Mesendoderm (in vitro differentiated cells): ENCODE measurements at regions not wholly inside any gene's neighbourhood (a gene's known extent, or its start where the extent isn't known, plus 50 kb on each side); places are given as distances from the start of the nearest gene placed in this dataset.
A peak's percentile ranks its signal among the peaks of the same experiment; 100 is the strongest.

Experiments used
- DNase-seq: peaks from one replicate; pipeline ENCODE4 v3.0.0; 2013
- H2AK5ac ChIP-seq: 2 replicates; pipeline ENCODE4 v1.6.1; 2013; ENCODE audit warnings: low read length, inconsistent platforms
- H2BK120ac ChIP-seq: 2 replicates; pipeline ENCODE4 v1.6.1; 2013; ENCODE audit warnings: low read depth, mild to moderate bottlenecking, low read length, moderate library complexity, mixed read lengths
- H2BK15ac ChIP-seq: replicated peaks from 2 replicates; pipeline ENCODE4 v1.6.1; 2013; ENCODE audit warnings: low read depth, mild to moderate bottlenecking, moderate library complexity
- H2BK5ac ChIP-seq: 2 replicates; pipeline ENCODE4 v1.6.1; 2013; ENCODE audit warnings: low read length, inconsistent platforms
- H3K18ac ChIP-seq: 2 replicates; pipeline ENCODE4 v1.6.1; 2013; ENCODE audit warnings: mild to moderate bottlenecking, low read length, mixed read lengths
- H3K23ac ChIP-seq: one replicate; pipeline ENCODE4 v1.6.1; 2013; ENCODE audit warnings: low read length
- H3K27ac ChIP-seq: 2 replicates; pipeline ENCODE4 v1.5.1; 2013; ENCODE audit warnings: low read depth, mild to moderate bottlenecking, inconsistent platforms, low read length, moderate library complexity
- H3K27me3 ChIP-seq: 2 replicates; pipeline ENCODE4 v1.6.1; 2013; ENCODE audit warnings: low read length, control low read depth, mild to moderate bottlenecking, inconsistent platforms; ENCODE audit not compliant: insufficient read depth, poor library complexity
- H3K36me3 ChIP-seq: 2 replicates; pipeline ENCODE4 v1.6.1; 2013; ENCODE audit warnings: low read length, inconsistent platforms; ENCODE audit not compliant: control insufficient read depth, insufficient read depth
- H3K4ac ChIP-seq: one replicate; pipeline ENCODE4 v1.6.1; 2013; ENCODE audit warnings: low read depth, mild to moderate bottlenecking, low read length, moderate library complexity
- H3K4me1 ChIP-seq: 2 replicates; pipeline ENCODE4 v1.6.1; 2013; ENCODE audit warnings: low read depth, low read length, inconsistent platforms; ENCODE audit not compliant: control insufficient read depth
- H3K4me2 ChIP-seq: 2 replicates; pipeline ENCODE4 v1.6.1; 2013; ENCODE audit warnings: low read length
- H3K4me3 ChIP-seq: 2 replicates; pipeline ENCODE4 v1.5.1; 2013; ENCODE audit warnings: mild to moderate bottlenecking, low read length
- H3K56ac ChIP-seq: one replicate; pipeline ENCODE4 v1.6.1; 2013; ENCODE audit warnings: low read length
- H3K79me1 ChIP-seq: 2 replicates; pipeline ENCODE4 v1.6.1; 2013; ENCODE audit warnings: low read length, inconsistent platforms
- H3K79me2 ChIP-seq: 2 replicates; pipeline ENCODE4 v1.6.1; 2013; ENCODE audit warnings: mild to moderate bottlenecking, low read length; ENCODE audit not compliant: control insufficient read depth, insufficient read depth
- H3K9ac ChIP-seq: 2 replicates; pipeline ENCODE4 v1.6.1; 2013; ENCODE audit warnings: low read length, inconsistent platforms
- H4K5ac ChIP-seq: one replicate; pipeline ENCODE4 v1.6.1; 2013; ENCODE audit warnings: low read length
- H4K8ac ChIP-seq: one replicate; pipeline ENCODE4 v1.6.1; 2013; ENCODE audit warnings: low read depth, mild to moderate bottlenecking, control low read depth, low read length, moderate library complexity
- WGBS: extraction: QIAGEN DNeasy Blood & Tissue Kit; methylation state at CpG from one replicate; pipeline ENCODE4 v1.1.7; 2013; ENCODE audit warnings: low lambda C conversion rate, missing lambda C conversion rate; ENCODE audit not compliant: insufficient coverage; ENCODE audit errors: extremely low coverage; 5-methylcytosine and 5-hydroxymethylcytosine counted together

DNA sequence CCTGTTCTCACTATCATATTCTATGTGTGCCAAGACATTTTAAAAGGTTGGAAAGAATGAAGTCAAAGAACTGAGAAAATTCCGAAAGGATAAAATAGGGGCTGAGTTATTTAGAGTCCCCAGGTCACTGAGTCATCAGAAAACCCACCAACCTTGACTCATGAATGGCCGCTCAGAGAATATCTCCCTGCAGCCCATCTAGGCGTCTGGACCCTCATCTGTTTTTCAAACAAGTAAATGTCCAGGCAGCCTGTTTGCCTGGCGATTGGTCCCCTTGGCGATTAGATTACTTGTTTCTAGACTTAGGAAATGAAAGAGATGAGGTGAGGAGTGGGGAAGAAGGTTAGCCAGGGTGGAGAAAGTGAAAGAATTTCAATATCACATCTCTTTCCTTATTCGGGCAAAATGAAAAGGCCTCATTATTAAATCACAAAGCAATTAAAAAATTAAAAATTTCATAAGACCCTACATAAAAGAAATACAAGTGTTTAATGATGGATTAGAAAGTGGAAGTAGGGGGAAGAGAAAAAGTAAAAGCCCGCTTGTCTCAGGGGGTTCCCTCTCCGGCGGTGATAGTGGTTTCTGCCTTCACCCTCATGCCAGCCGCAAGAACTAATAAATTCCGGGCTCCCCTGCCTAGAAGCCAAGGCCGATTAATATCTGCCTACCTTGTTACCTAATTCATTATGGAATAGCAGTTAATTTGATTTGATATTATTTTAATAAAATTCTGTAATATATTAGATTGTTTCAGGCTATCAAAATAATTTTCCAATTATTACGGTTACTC, 415.9 kb downstream of the BCL11B start:
- Histone ChIP-seq H3K27me3 (no peaks in the 10 kb centered on the region), H2BK120ac (no peak overlapping the region), H3K4me1 (peaks cover 3% of the 10 kb centered on the region), H3K9ac (no peak overlapping the region), H3K4me2 (no peak overlapping the region), H3K4me3 (no peak overlapping the region), H2BK5ac (no peak overlapping the region), H3K79me1 (no peaks in the 10 kb centered on the region), H2AK5ac (no peak overlapping the region), H3K79me2 (no peaks in the 10 kb centered on the region), H3K18ac (no peak overlapping the region), H2BK15ac (no peak overlapping the region), H3K36me3 (no peaks in the 10 kb centered on the region), H3K23ac (no peak overlapping the region), H3K27ac (no peak overlapping the region), H3K56ac (no peak overlapping the region), H4K8ac (no peak overlapping the region), H3K4ac (no peak overlapping the region), H4K5ac (no peak overlapping the region)
- DNase-seq: no peak
- no CpG with 5 or more reads among the region's 13 CpGs for WGBS

DNA sequence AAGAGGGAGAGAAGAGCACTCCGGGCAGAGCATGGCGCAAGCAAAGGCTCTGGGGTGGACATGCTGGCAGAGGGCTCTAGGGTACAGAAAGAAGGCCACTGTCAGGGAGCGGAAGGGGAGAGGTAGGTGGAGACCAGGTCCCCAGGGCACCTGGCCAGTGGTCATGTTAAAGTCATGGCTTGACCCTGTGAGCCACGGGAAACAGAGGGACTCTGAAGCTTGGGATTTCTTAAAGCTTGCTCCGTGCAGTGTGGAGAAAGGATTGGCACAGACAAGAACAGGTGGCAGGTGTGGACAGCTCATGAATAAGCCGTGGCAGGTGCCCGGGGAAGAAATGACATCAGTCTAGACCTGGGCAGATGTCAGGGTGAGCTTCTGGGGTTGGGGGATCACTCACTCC, 413.8 kb downstream of the BCL11B start:
- H3K27me3 ChIP-seq: no peaks in the 10 kb centered on the region
- H3K56ac ChIP-seq: no peak overlapping the region
- no peaks in the 10 kb centered on the region for H3K79me2 ChIP-seq
- H3K9ac ChIP-seq: no peak overlapping the region
- H3K18ac ChIP-seq: no peak overlapping the region
- WGBS: no CpG with 5 or more reads among the region's 7 CpGs
- no peaks in the 10 kb centered on the region for H3K79me1 ChIP-seq
- H3K4me3 ChIP-seq: no peak overlapping the region
- H2BK120ac ChIP-seq: no peak overlapping the region
- H3K23ac ChIP-seq: no peak overlapping the region
- no peak overlapping the region for H4K5ac ChIP-seq
- peaks cover 3% of the 10 kb centered on the region for H3K4me1 ChIP-seq
- H3K4ac ChIP-seq: no peak overlapping the region
- H3K36me3 ChIP-seq: no peaks in the 10 kb centered on the region
- H2AK5ac ChIP-seq: no peak overlapping the region
- DNase-seq: no peak
- H2BK15ac ChIP-seq: no peak overlapping the region
- H3K27ac ChIP-seq: no peak overlapping the region
- H2BK5ac ChIP-seq: no peak overlapping the region
- no peak overlapping the region for H4K8ac ChIP-seq
- no peak overlapping the region for H3K4me2 ChIP-seq

DNA sequence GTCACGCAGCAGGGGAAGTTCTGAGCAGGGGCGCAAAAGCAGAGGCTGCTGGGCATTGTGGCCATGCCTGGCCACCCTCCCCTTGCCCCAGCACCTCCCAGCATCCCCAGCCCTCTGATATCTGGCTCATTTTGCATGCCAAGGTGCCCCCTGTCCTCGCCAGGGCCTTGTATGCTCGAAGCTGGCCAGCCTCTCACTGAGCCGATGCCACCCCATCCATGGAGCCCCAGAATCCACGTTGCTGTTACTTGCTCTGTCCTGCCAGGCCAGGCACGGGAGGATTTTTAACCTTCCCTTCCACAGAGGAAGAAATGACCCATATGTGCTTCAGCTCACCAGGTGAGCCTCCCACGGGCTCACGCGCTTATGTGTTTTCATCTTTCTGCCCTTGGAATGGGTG, 413.4 kb downstream of the BCL11B start:
- Histone ChIP-seq H2BK5ac (no peak overlapping the region), H3K9ac (no peak overlapping the region), H4K5ac (no peak overlapping the region), H3K4me1 (peaks cover 3% of the 10 kb centered on the region), H3K23ac (no peak overlapping the region), H3K4me2 (no peak overlapping the region), H4K8ac (no peak overlapping the region), H2BK15ac (no peak overlapping the region), H3K79me1 (no peaks in the 10 kb centered on the region), H3K56ac (no peak overlapping the region), H3K4ac (no peak overlapping the region), H3K79me2 (no peaks in the 10 kb centered on the region), H3K18ac (no peak overlapping the region), H3K27me3 (no peaks in the 10 kb centered on the region), H3K36me3 (no peaks in the 10 kb centered on the region), H2AK5ac (no peak overlapping the region), H2BK120ac (no peak overlapping the region), H3K4me3 (no peak overlapping the region), H3K27ac (no peak overlapping the region)
- WGBS: no CpG with 5 or more reads among the region's 10 CpGs
- no peak for DNase-seq

DNA sequence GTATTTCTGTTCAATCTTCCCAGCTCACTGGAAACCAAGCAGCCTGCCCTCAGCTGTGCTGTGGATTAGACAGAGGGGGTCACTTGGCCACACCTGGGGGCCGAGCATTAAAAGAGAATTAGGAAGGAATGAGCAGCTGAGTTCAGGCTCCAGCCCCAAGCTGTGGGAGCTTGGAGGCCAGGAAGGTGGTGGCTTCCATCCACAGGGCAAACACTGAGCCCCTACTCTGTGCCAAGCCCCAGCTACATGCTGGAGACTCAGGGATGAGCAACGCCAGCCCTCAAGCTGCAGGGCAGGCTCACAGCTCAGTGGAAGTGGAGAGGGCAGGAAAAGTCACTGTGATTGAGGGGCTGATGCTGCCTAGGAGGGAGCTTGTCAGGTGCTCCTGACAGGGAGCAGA, 412.7 kb downstream of the BCL11B start:
- Histone ChIP-seq H2AK5ac (no peak overlapping the region), H3K4me1 (peaks cover under 1% of the 10 kb centered on the region), H3K4ac (no peak overlapping the region), H3K4me3 (no peak overlapping the region), H3K18ac (no peak overlapping the region), H3K9ac (no peak overlapping the region), H3K4me2 (no peak overlapping the region), H2BK120ac (no peak overlapping the region), H3K79me2 (no peaks in the 10 kb centered on the region), H2BK15ac (no peak overlapping the region), H4K8ac (no peak overlapping the region), H4K5ac (no peak overlapping the region), H3K23ac (peak overlapping the region; percentile 24), H2BK5ac (no peak overlapping the region), H3K36me3 (no peaks in the 10 kb centered on the region), H3K27ac (no peak overlapping the region), H3K56ac (no peak overlapping the region), H3K27me3 (no peaks in the 10 kb centered on the region), H3K79me1 (no peaks in the 10 kb centered on the region)
- no peak for DNase-seq
- no CpG with 5 or more reads among the region's 2 CpGs for WGBS

DNA sequence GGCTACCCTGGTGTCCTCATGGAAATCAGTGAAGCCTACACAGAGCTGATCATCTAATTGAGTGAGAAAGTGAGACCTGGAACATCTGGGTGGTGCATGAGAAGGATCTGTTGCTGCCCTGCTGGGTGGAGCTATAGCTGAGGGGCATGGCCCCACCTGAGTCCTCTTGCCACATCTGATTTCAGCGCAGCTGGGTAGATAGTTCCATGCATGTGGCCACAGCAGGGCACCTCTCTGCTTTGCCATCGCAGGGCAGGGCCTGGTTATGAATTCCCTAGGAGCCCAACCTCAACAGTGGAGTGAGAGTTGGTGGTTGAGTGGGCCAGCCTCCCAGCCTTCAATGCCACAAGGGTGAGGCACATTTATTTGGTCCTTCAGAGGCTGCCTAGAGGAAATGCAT, 407.8 kb downstream of the BCL11B start:
- no peak overlapping the region for H3K4me2 ChIP-seq
- H3K79me1 ChIP-seq: no peaks in the 10 kb centered on the region
- no peak for DNase-seq
- no CpG with 5 or more reads among the region's 2 CpGs for WGBS
- no peaks in the 10 kb centered on the region for H3K4me1 ChIP-seq
- no peak overlapping the region for H3K27ac ChIP-seq
- H3K9ac ChIP-seq: no peak overlapping the region
- H2BK120ac ChIP-seq: no peak overlapping the region
- no peak overlapping the region for H4K5ac ChIP-seq
- no peak overlapping the region for H2AK5ac ChIP-seq
- no peak overlapping the region for H3K56ac ChIP-seq
- no peak overlapping the region for H2BK15ac ChIP-seq
- H3K4ac ChIP-seq: no peak overlapping the region
- H3K18ac ChIP-seq: no peak overlapping the region
- no peaks in the 10 kb centered on the region for H3K36me3 ChIP-seq
- H2BK5ac ChIP-seq: no peak overlapping the region
- no peaks in the 10 kb centered on the region for H3K79me2 ChIP-seq
- no peak overlapping the region for H4K8ac ChIP-seq
- H3K27me3 ChIP-seq: no peaks in the 10 kb centered on the region
- H3K4me3 ChIP-seq: no peak overlapping the region
- no peak overlapping the region for H3K23ac ChIP-seq

DNA sequence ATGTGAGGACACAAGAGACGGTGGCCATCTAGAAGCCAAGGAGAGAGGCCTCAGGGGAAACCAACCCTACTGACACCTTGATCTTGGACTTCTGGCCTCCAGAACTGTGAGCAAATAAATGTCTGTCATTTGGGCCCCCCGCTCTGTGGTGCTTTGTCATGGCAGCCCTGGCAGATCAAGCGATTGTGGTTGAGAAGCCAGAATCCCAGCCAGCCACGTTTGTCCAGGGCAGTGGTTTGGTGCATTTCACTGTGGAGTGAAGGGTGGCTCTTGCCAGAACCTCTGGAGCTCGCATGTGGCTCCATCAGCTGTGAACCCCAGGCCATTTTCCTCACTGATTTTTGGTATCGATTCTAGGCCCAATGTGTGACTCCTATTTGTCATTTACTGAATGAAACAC, 404.9 kb downstream of the BCL11B start:
- no CpG with 5 or more reads among the region's 6 CpGs for WGBS
- H2AK5ac ChIP-seq: no peak overlapping the region

More for the DNA sequence above, 404.9 kb downstream of the BCL11B start:
- Histone ChIP-seq H3K4ac (no peak overlapping the region), H3K4me2 (no peak overlapping the region), H3K18ac (no peak overlapping the region), H3K79me2 (no peaks in the 10 kb centered on the region), H3K79me1 (no peaks in the 10 kb centered on the region), H4K8ac (no peak overlapping the region), H2BK120ac (no peak overlapping the region), H3K27ac (no peak overlapping the region), H3K4me3 (no peak overlapping the region), H4K5ac (no peak overlapping the region), H3K27me3 (no peaks in the 10 kb centered on the region), H3K23ac (no peak overlapping the region), H2BK15ac (no peak overlapping the region), H3K56ac (no peak overlapping the region), H3K36me3 (no peaks in the 10 kb centered on the region), H2BK5ac (no peak overlapping the region), H3K4me1 (no peaks in the 10 kb centered on the region), H3K9ac (no peak overlapping the region)
- no peak for DNase-seq
